Kidney (tissue), 13 donors: ENCODE measurements at regions not wholly inside any gene's neighbourhood (a gene's known extent, or its start where the extent isn't known, plus 50 kb on each side); places are given as distances from the start of the nearest gene placed in this dataset.

Experiments used
- DNase-seq, 5 donors: peaks; one replicate each; pipeline ENCODE4 v3.0.0-alpha.2; 2013 to 2020
- FAIRE-seq: peaks from 2 replicates; lab custom pipeline; 2012; peaks lifted over from hg19 to GRCh38; lab: Jason Lieb, UNC
- H3K27ac ChIP-seq, 2 donors: one replicate each; pipeline ENCODE4 v1.7.0; 2013; ENCODE audit warnings: low read depth in 2 of 2, low read length in 2 of 2, inconsistent platforms in 1 of 2
- H3K27me3 ChIP-seq: one replicate; pipeline ENCODE4 v1.7.1; 2013; ENCODE audit warnings: low read length, inconsistent platforms; ENCODE audit not compliant: control insufficient read depth, insufficient read depth
- H3K36me3 ChIP-seq, 3 donors: one replicate each; pipeline versions ENCODE4 v1.7.0 to v1.7.1; 2013; ENCODE audit warnings: low read length in 3 of 3, control low read depth in 1 of 3, inconsistent platforms in 1 of 3; ENCODE audit not compliant: insufficient read depth in 3 of 3, control insufficient read depth in 2 of 3
- H3K4me1 ChIP-seq, 3 donors: one replicate each; pipeline versions ENCODE4 v1.7.0 to v1.7.1; 2013; ENCODE audit warnings: low read length in 3 of 3, inconsistent platforms in 1 of 3, low read depth in 1 of 3; ENCODE audit not compliant: control insufficient read depth in 2 of 3, insufficient read depth in 2 of 3
- H3K4me3 ChIP-seq, 3 donors: one replicate each; pipeline versions ENCODE4 v1.7.0 to v1.8.1; 2013; ENCODE audit warnings: low read length in 3 of 3, control low read depth in 1 of 3, inconsistent platforms in 1 of 3
- H3K9ac ChIP-seq, 3 donors: one replicate each; pipeline versions ENCODE4 v1.7.0 to v1.7.1; 2013; ENCODE audit warnings: low read length in 3 of 3, control low read depth in 1 of 3, inconsistent platforms in 1 of 3
- H3K9me3 ChIP-seq, 3 donors: one replicate each; pipeline versions ENCODE4 v1.7.0 to v1.7.1; 2013; ENCODE audit warnings: low read length in 3 of 3, control low read depth in 1 of 3, inconsistent platforms in 1 of 3; ENCODE audit not compliant: control insufficient read depth in 2 of 3, insufficient read depth in 1 of 3
- intact Hi-C: fragments of 100-400 bp; cut with DNase I; formaldehyde crosslinking; loops from one replicate; pipeline ENCODE4 v1.11.1; 2022
- TF ChIP-seq, protein P1 (sequence below): IDR thresholded peaks from 3 replicates; pipeline ENCODE4 v1.5.1; 2012; ENCODE audit warnings: mild to moderate bottlenecking, moderate library complexity, borderline replicate concordance; ENCODE audit not compliant: insufficient read depth; ENCODE audit errors: extremely low read depth
- donor health status: control.
- donor health status: control.
- donor health status: control.
- donor health status: control.
- donor health status: control.
- donor health status: DM: yes; HTN: yes; CAD: no.
- donor health status: Normal renal cell carcinoma (clear cell type).

DNA sequence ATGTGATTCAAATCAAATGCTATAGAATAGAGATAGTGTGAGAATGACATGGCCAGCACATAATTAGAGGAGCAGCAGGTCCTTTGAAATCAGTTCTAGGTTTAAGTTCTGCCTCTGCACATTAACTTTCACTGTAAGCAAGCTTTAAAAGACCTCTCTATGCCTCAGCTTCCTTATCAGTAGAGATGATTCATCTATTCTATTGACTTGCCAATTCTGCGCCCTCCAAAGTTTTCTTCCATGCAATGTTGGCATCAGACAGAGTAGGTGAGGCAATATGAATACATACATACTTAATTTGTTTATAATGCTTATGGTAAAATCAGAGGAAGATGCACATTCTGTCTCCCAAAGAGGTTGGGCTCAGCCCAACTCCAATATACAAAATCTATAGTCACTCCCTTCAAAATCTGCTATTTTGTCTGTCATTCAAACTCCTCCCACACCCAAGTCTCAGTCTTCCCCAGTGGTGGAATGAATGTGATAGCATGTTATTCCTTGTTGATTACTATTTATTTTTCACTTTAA lies 525.5 kb downstream of the RFC3 start:
- no peak for FAIRE-seq
- H3K9me3 ChIP-seq: no peaks in the 10 kb centered on the region
- TF ChIP-seq, protein P1, sequence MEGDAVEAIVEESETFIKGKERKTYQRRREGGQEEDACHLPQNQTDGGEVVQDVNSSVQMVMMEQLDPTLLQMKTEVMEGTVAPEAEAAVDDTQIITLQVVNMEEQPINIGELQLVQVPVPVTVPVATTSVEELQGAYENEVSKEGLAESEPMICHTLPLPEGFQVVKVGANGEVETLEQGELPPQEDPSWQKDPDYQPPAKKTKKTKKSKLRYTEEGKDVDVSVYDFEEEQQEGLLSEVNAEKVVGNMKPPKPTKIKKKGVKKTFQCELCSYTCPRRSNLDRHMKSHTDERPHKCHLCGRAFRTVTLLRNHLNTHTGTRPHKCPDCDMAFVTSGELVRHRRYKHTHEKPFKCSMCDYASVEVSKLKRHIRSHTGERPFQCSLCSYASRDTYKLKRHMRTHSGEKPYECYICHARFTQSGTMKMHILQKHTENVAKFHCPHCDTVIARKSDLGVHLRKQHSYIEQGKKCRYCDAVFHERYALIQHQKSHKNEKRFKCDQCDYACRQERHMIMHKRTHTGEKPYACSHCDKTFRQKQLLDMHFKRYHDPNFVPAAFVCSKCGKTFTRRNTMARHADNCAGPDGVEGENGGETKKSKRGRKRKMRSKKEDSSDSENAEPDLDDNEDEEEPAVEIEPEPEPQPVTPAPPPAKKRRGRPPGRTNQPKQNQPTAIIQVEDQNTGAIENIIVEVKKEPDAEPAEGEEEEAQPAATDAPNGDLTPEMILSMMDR: no peak

GRCh38 chr13:34344816-34345215 lies 526.9 kb downstream of the RFC3 start:
- Histone ChIP-seq H3K4me3 (no peak overlapping the region), H3K27me3 (no peaks in the 10 kb centered on the region), H3K9ac (no peak overlapping the region), H3K36me3 (no peaks in the 10 kb centered on the region), H3K4me1 (peaks cover 8 to 18% (median 8%) of the 10 kb centered on the region in 3 donors), H3K9me3 (no peaks in the 10 kb centered on the region), H3K27ac (no peak overlapping the region)
- DNase-seq (no peak), FAIRE-seq (no peak)
- TF ChIP-seq, protein P1: no peak
- intact Hi-C loops: no loop called here

More for the DNA sequence above, 525.5 kb downstream of the RFC3 start:
- DNase-seq: no peak
- no peak overlapping the region for H3K9ac ChIP-seq
- peaks cover 8 to 9% (median 8%) of the 10 kb centered on the region in 3 donors for H3K4me1 ChIP-seq
- no peaks in the 10 kb centered on the region for H3K27me3 ChIP-seq
- H3K27ac ChIP-seq: no peak overlapping the region
- no peaks in the 10 kb centered on the region for H3K36me3 ChIP-seq
- H3K4me3 ChIP-seq: no peak overlapping the region
- intact Hi-C loops: no loop called here

DNA sequence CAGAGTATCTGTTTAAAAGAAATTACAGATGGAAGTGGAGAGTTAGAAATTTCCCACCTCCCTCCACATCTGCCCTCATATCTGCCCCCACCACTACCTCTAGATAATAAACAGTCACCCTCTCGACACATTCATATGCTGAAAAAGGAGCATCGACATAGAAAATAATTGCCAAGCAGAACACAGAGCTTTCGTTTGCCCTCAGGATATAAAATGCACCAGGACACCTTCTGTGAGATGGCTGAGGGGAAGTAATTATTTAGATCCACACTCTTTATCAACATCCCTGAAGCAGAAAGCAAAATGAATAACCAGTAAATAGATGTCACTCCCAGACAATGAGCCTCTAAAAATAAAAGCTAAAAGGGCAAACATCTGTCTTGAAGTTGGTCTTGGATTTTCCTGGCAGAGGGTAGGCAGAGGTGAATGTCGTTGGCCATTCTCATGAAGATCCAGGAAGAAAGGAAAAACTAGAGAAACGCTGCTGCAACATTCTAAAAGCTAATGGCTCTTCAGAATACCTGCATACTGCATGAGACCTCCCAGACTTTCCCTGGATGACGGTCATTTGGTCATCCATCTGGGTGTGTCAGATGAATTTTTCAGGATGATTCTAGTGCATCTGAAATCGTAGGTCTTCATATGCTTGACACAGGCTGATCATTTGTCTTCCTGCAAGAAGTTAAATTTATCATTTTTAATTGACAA lies 527.5 kb downstream of the RFC3 start:
- Histone ChIP-seq H3K27me3 (no peaks in the 10 kb centered on the region), H3K9me3 (no peaks in the 10 kb centered on the region), H3K4me3 (no peak overlapping the region), H3K27ac (no peak overlapping the region), H3K9ac (no peak overlapping the region), H3K4me1 (peaks cover 8 to 18% (median 8%) of the 10 kb centered on the region in 3 donors), H3K36me3 (no peaks in the 10 kb centered on the region)
- FAIRE-seq (no peak), DNase-seq (no peak)
- intact Hi-C loops: no loop called here
- TF ChIP-seq, protein P1: no peak
